ENCODE measurements at regions not wholly inside any gene's neighbourhood (a gene's known extent, or its start where the extent isn't known, plus 50 kb on each side); places are given as distances from the start of the nearest gene placed in this dataset.

GRCh38 chr9:79222483-79222882 lies 349.3 kb upstream of the TLE4 start:
- DNase-seq: no peak

DNA sequence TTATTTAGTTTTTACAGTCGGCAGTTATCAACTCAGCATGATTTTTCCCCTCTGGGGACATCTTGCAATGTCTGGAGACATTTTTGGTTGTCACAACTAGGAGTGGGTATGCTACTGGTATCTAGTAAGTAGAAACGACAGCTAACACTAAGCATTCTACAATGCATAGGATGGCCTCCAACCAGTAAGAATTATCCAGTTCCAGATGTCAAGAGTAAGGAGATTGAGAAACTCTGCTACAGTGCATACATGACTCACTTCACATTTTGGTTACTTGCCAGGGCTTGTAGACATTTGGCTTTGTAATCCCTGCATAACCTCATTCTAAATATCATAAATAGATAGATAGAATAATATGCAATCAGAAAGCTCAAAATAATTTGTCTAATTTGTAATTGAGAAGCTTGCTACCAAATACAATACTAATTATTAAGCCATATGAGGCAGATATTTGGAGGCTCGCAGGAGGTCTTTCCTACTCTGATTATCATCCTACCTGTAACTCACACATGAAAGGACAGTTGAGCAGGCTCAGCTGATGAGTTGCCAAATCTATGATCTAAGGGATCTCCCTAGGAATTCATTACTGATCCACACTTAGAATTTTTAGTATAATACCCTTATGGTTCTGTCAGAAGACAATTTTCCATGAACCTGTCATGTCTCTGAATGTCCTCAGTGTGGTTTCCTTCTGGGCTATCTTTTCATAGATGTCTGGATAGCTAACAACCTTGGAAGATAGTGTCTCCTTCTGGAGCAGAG lies 346.9 kb upstream of the TLE4 start:
- DNase-seq: no peak

DNA sequence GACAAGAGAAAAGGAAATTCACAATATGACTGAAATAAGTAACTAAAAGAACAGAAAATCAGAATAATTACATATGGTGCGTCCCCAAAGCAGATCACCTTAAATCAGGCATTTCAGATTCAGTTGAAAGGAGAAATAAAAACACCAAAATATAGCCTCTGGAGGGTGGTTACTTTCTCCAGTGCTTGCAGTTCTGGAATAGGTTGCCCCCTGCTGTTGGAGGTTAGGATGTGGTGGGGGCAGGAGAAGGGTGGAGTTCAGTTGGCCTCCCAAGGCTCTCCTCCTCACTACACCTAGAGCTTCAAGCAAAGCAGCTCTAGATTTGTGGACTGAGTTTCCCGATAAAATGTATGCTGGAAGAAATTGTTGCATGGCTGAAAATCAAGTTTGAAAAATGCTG lies 338.2 kb upstream of the TLE4 start:
- DNase-seq: peak in 1 of 5 donors; percentile 4

DNA sequence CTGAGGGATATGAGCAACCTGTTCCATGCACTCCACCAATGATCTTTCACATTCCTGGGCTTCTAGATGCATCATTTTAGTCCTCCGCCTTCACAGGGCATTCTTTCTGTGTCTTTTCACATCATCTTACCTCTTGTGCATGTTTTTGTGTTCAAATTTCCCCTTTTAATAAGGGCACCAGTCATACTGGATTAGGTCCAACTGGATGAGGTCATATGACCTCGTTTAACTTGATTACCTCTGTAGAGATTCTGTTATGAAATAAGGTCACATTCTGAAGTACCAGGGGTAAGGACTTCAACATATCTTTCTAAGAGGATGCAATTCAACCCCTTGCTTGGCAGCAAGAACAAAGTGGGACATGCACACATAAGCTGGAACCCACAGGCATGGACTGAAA lies 335.3 kb upstream of the TLE4 start:
- no peak for DNase-seq

DNA sequence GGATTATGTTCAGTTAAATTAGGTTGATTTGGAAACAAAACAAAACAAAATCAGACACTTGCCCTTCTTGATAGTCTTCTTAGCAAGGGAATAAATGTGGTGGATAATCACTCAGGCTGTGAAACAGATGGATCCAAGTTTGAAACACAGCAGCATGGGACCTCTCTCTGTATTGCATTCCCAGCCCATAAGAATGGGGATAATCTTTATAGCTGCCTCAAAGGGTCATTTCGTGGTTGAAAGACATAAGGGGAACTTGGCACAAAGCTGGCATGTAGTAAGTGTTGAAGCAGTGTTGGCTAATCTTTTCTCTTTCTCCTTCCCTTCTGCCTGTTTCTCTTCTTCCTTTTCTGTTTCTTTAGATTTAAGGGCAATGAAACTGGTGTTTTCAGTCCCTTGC lies 333.9 kb upstream of the TLE4 start:
- DNase-seq: no peak

GRCh38 chr9:79240774-79241173 lies 331.0 kb upstream of the TLE4 start:
- no peak for DNase-seq

- no peak for DNase-seq
Observed at GRCh38 chr9:79242489-79242888, 329.3 kb upstream of the TLE4 start.

DNA sequence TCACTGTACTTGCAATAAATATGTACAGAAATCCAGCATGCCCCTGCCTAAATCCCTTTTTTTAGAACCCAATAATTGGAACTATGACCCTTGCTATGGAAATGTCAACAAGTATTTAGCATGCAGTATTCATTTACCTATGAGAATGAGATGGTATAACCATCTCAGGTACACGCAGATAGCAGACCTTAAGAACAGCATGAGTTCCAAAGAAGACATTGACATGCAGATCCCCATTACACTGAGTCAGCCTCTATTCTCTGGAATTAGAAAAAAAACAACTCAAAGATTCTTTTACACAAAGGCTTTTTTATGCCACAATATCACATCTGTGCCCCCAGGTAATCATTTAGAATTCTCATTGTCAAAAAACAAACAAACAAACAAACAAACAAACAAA lies 325.6 kb upstream of the TLE4 start:
- no peak for DNase-seq

- no peak for DNase-seq
Observed at GRCh38 chr9:79247021-79247420, 324.7 kb upstream of the TLE4 start.

DNA sequence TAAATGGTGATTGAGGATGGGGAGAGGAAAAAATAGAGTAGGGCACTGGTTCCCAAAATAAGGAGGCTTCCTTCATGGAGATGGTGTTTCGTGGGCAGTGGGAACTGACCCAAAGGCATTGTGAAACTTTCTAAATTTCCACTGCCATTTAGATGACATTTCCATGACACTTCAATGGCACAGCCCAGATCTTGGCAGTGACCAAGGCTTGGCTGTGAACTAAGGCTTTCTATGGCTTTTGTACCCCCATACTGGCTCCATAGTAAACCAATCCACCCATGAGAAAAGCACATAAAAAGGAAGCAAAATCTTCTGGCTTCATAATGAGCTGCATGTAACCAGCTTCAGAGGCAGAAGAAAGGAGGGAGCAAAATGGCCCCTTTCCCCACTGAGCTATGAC lies 321.0 kb upstream of the TLE4 start:
- no peak for DNase-seq

- DNase-seq: no peak
Observed at GRCh38 chr9:79254900-79255650, 316.7 kb upstream of the TLE4 start.

- no peak for DNase-seq
Observed at GRCh38 chr9:79255651-79256260, 316.0 kb upstream of the TLE4 start.

GRCh38 chr9:79256691-79257213 lies 315.0 kb upstream of the TLE4 start:
- DNase-seq: no peak

DNA sequence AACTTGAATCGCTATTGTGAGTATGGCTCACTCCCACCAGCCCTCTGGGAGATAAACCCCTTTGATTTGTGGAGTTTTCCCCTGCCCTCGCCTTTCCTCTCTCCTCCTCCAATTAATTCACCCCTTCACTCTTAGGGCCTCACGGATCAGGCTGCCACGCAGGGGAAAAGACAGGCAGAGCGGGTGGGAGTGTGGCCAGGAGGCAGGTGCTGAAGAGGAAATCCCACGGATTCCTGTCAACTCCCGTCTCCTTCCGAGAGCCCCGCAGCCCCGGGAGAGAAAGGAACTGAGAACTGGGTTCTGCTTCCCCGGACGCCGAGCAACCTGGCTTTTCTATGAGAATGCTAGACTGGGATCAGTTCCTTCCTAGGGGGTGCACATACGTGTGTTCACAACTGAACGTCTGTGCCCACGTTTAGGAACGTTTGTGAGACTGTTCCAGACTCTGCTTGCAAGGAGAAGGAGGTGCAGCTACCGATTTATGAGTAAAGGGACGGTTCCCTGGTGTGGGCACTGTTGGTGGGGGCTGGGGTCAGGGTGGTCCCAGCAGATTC lies 314.5 kb upstream of the TLE4 start:
- no peak for DNase-seq

GRCh38 chr9:79257790-79258351 lies 313.9 kb upstream of the TLE4 start:
- no peak for DNase-seq

- no peak for DNase-seq
Observed at GRCh38 chr9:79259858-79260257, 311.9 kb upstream of the TLE4 start.

- no peak for DNase-seq
Observed at GRCh38 chr9:79263628-79264027, 308.1 kb upstream of the TLE4 start.

DNA sequence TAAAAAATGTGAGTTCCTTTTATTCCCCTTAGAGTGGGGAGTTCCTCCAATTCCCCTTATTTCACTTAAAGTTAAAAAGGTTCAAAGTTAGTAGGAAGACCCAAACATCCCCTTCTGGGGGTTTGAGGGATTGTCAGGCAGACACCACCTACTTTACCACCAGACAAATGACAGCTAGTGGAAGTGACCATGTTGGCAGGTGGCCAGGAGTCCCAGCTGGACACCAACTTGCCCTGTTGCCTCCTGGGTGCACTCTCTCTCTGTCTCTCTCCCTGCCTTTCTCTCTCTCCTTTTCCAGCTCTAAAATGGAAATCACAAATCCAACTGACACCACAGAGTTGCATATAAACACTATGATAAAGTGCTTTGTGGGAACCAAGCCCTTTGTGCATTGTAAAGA lies 307.7 kb upstream of the TLE4 start:
- DNase-seq: no peak

DNA sequence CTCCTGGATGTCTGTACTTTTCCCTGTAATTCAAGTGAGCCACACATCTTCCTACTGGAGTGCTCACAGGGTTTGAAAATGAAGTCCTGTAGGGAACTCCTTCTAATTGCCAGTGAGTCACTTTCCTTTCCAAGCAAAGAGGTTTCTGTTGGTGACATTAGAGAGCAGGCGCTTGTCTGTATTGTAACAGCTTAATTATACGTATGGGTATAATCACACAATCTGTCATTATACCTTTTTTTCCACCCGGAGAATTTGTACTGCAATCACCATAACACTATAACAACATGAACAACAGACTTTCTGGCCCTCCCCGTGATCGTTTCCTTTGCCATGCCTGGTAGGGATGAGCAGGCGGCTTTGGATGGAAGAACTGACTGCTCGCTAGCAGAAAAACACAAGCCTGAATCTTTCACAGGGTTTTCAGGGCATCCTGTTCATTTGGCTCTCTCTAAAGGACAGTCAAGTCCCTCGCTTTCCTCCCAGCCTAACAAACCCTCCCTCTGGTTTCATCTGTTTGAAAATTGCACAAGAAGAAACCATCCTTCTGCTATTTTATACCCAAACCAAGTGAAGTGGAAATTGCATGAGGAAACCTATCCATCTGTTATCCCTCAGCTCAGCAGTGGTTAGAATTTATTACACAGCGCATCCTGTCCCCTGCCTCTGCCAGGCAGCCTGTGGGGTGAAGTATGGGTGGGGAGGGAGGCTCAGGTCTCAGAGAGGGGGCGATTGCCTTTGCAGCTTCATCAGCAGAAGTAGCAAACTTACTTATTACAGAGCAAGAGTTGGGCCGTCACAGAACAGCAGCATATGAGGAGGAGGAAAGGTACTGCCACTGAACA lies 307.0 kb upstream of the TLE4 start:
- no peak for DNase-seq

- DNase-seq: no peak
Observed at GRCh38 chr9:79266986-79267385, 304.8 kb upstream of the TLE4 start.

DNA sequence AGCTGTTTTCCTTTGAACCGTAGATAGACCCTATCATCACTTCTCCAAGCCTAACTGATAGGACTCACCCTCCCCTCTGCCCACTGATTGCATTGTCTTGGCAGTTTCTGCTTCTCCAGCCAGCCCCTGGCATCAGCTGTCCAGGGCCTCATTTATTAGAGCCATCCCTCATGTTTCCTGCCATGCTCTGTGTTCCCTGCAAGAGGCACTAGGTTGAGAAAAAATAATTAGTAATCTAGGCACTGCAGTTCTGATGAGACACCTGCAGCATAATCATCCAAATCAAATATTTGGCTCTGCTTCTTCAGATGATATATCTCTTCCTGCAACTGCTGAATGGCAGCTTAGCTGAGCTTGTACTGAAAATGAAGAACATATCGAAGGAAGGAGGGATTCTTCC lies 303.0 kb upstream of the TLE4 start:
- DNase-seq: no peak

DNA sequence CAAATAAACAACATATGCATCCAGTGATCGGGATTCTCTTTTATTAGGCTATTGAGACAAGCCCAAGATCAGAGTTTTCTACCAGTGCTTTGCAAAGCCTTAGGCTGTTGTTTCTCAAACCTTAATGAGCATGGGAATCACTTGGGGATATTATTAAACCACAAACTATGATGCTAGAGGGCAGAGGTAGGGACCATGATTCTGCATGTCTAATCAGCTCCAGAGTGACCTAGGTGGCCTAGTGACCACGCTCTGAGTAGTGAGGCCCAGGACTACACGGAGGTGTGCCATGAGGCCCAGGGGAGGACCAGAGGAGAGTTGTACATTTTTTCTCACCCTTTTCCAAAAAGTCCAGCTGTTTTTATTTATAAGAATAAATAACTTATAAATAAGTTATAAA lies 298.5 kb upstream of the TLE4 start:
- DNase-seq: no peak

Measured in T-helper 1 cell (primary cell).